ENCODE measurements at regions not wholly inside any gene's neighbourhood (a gene's known extent, or its start where the extent isn't known, plus 50 kb on each side); places are given as distances from the start of the nearest gene placed in this dataset.
"Not testable (repeated sequence)": the region's sequence is repeated elsewhere in the genome, so short reads cannot be mapped to it uniquely, and the experiment has no call there.

GRCh38 chr2:128604045-128604444 is 285.4 kb upstream of the HS6ST1 start:
- no peaks in the 10 kb centered on the region for H3K27me3 ChIP-seq (ENCODE audit: control insufficient read depth, insufficient read depth, low read length)
- H3K4me1 ChIP-seq = peaks cover 4% of the 10 kb centered on the region
- H3K4me3 ChIP-seq (ENCODE audit: low read depth, low read length) = no peak overlapping the region
- H3K36me3 ChIP-seq (ENCODE audit: control insufficient read depth, insufficient read depth, low read length) = no peaks in the 10 kb centered on the region
- no peak overlapping the region for H3K4me2 ChIP-seq (ENCODE audit: low read length)
- TF ChIP-seq CTCF (IDR thresholded peaks at IDR 0.05) = no peak
- H2AFZ ChIP-seq = no peak overlapping the region
- no peak overlapping the region for H3K9ac ChIP-seq
- no peaks in the 10 kb centered on the region for H3K79me2 ChIP-seq
- no peaks in the 10 kb centered on the region for H3K9me3 ChIP-seq (ENCODE audit: control insufficient read depth, low read length)
- no peak overlapping the region for H3K27ac ChIP-seq

GRCh38 chr2:128604581-128604980 is 285.9 kb upstream of the HS6ST1 start:
- H3K36me3 ChIP-seq (ENCODE audit: control insufficient read depth, insufficient read depth, low read length); H3K27ac ChIP-seq; H2AFZ ChIP-seq; H3K27me3 ChIP-seq (ENCODE audit: control insufficient read depth, insufficient read depth, low read length); H3K4me1 ChIP-seq; H3K4me3 ChIP-seq (ENCODE audit: low read depth, low read length); H3K9me3 ChIP-seq (ENCODE audit: control insufficient read depth, low read length); H3K79me2 ChIP-seq; H3K9ac ChIP-seq; H3K4me2 ChIP-seq (ENCODE audit: low read length): not testable (repeated sequence)

- Histone ChIP-seq H3K27ac (no peak overlapping the region), H3K4me3 (ENCODE audit: low read depth, low read length) (no peak overlapping the region), H3K9me3 (ENCODE audit: control insufficient read depth, low read length) (no peaks in the 10 kb centered on the region), H3K4me1 (peaks cover 4% of the 10 kb centered on the region), H2AFZ (no peak overlapping the region), H3K9ac (no peak overlapping the region), H3K27me3 (ENCODE audit: control insufficient read depth, insufficient read depth, low read length) (no peaks in the 10 kb centered on the region), H3K4me2 (ENCODE audit: low read length) (no peak overlapping the region), H3K36me3 (ENCODE audit: control insufficient read depth, insufficient read depth, low read length) (no peaks in the 10 kb centered on the region), H3K79me2 (no peaks in the 10 kb centered on the region)
- no peak for TF ChIP-seq CTCF (IDR thresholded peaks at IDR 0.05)
Observed at GRCh38 chr2:128605421-128605820, 286.8 kb upstream of the HS6ST1 start.

- H3K4me2 ChIP-seq (ENCODE audit: low read length) = no peak overlapping the region
- no peak for TF ChIP-seq CTCF (IDR thresholded peaks at IDR 0.05)
- peaks cover 7% of the 10 kb centered on the region for H3K4me1 ChIP-seq
- no peak overlapping the region for H3K4me3 ChIP-seq (ENCODE audit: low read depth, low read length)
- H3K9me3 ChIP-seq (ENCODE audit: control insufficient read depth, low read length) = no peaks in the 10 kb centered on the region
- no peak overlapping the region for H2AFZ ChIP-seq
- H3K36me3 ChIP-seq (ENCODE audit: control insufficient read depth, insufficient read depth, low read length) = no peaks in the 10 kb centered on the region
- no peaks in the 10 kb centered on the region for H3K79me2 ChIP-seq
- H3K9ac ChIP-seq = no peak overlapping the region
- H3K27ac ChIP-seq = no peak overlapping the region
- H3K27me3 ChIP-seq (ENCODE audit: control insufficient read depth, insufficient read depth, low read length) = no peaks in the 10 kb centered on the region
Observed at GRCh38 chr2:128605931-128606330, 287.3 kb upstream of the HS6ST1 start.

- no peaks in the 10 kb centered on the region for H3K36me3 ChIP-seq (ENCODE audit: control insufficient read depth, insufficient read depth, low read length)
- no peak for TF ChIP-seq CTCF (IDR thresholded peaks at IDR 0.05)
- no peak overlapping the region for H3K4me3 ChIP-seq (ENCODE audit: low read depth, low read length)
- no peaks in the 10 kb centered on the region for H3K79me2 ChIP-seq
- no peak overlapping the region for H3K9ac ChIP-seq
- no peak overlapping the region for H3K4me2 ChIP-seq (ENCODE audit: low read length)
- no peaks in the 10 kb centered on the region for H3K9me3 ChIP-seq (ENCODE audit: control insufficient read depth, low read length)
- H3K27me3 ChIP-seq (ENCODE audit: control insufficient read depth, insufficient read depth, low read length) = no peaks in the 10 kb centered on the region
- H2AFZ ChIP-seq = no peak overlapping the region
- H3K4me1 ChIP-seq = peaks cover 16% of the 10 kb centered on the region
- H3K27ac ChIP-seq = no peak overlapping the region
Observed at GRCh38 chr2:128606837-128607236, 288.2 kb upstream of the HS6ST1 start.

All from parathyroid adenoma (tissue), 2 donors.